GM12874 (cell line): ENCODE measurements at regions not wholly inside any gene's neighbourhood (a gene's known extent, or its start where the extent isn't known, plus 50 kb on each side); places are given as distances from the start of the nearest gene placed in this dataset.

Source experiments
- TF ChIP-seq, protein P1 (sequence below): IDR thresholded peaks from 2 replicates; pipeline ENCODE4 v1.5.1; 2011; ENCODE audit warnings: low read depth, mild to moderate bottlenecking, control low read depth, low read length, moderate library complexity; ENCODE audit not compliant: insufficient read depth

DNA sequence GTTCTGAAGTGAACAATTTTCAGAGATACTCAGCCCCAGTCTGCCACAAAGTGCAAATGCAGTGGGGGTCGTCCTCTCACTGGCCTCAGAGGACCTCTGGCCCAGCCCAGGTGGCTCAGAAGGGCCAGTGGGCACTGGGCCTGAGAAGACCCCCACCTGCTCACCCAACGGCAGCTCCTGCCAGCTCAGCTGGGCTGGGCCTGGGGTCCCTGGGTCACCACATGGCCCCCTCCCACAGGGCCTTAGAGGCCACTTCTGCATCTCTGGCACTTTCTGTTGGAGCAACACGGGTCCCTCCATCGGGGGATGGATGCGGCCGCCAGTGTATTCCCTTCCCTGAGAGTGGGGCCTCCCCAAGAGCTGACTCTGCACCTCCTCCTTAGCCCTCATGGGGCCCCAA, 262.7 kb upstream of the KCNH8 start:
- TF ChIP-seq, protein P1, sequence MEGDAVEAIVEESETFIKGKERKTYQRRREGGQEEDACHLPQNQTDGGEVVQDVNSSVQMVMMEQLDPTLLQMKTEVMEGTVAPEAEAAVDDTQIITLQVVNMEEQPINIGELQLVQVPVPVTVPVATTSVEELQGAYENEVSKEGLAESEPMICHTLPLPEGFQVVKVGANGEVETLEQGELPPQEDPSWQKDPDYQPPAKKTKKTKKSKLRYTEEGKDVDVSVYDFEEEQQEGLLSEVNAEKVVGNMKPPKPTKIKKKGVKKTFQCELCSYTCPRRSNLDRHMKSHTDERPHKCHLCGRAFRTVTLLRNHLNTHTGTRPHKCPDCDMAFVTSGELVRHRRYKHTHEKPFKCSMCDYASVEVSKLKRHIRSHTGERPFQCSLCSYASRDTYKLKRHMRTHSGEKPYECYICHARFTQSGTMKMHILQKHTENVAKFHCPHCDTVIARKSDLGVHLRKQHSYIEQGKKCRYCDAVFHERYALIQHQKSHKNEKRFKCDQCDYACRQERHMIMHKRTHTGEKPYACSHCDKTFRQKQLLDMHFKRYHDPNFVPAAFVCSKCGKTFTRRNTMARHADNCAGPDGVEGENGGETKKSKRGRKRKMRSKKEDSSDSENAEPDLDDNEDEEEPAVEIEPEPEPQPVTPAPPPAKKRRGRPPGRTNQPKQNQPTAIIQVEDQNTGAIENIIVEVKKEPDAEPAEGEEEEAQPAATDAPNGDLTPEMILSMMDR = no peak

DNA sequence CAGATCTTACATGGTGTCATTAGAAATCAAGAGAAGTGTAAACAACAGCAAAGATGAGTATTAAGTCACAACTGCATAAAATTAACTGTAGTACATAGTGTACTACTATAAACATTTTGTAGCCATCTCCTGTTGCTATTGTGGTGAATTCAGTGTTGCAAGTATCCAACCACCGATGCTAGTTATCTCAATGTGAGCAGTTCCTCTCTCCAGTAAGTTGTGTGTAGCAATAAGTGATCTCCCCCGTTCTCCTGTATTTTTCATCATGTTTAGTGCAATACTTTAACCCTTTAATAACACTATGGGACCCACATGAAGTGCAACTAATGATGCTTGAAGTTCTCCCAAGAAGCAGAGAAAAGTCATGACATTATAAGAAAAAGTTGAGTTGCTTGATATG, 264.7 kb upstream of the KCNH8 start:
- TF ChIP-seq, protein P1 = no peak

DNA sequence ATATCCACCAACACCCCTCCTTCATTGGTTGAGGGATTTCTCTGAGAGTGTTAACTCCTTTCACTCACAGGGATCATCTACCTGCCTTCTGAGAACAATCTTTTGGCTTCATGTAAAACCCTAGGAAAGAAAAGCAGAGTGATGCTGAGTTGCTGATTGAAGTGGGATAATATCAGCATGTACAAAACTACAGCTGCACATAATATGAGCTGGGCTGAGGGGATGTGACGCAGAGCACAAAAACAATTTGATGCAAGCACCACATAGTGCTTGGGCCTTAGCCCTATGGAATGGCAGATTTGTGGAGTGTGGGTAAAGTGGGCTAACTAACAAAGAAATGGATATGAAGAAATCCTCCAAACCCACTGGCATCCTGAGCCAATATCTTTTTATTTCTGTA, 267.6 kb upstream of the KCNH8 start:
- TF ChIP-seq, protein P1 = no peak

DNA sequence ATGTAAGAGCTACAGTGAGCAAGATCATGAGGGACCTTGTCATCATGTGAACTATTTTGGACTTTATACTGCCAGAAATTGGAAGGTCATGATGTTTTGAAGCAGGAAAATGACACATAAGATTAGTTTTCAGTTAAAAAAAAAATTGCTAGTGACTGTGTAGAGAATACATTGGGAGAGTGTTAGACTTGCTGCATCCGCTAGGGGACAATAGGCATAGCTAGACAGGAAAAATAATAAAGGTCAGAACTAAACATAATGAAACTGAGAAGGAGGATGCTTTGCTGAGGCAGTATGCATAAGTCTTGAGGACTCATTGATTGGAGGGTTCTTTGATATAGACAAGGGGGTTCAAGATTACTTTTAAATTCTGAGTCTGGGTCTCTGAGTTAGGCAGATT, 275.8 kb upstream of the KCNH8 start:
- TF ChIP-seq, protein P1 = 0 out of 2 replicates have a peak, but pooled peaks have one; percentile 8

DNA sequence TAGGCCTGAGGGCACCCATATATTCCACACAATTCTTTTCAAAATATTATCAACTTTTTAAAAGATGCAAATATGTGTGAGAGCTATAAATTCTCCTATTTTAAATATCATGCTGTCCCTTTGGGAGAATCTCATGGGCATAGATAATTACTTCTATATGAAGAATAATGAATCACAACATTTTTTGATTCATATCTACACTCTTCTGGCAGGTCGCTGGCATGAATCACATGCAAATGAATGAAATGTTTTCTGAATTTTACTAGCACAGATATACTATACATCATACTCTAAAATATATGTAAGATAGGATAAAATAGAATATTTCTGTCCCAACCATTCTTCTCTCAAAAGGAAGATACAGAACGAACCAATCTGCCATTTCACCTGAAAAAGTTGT, 277.7 kb upstream of the KCNH8 start:
- TF ChIP-seq, protein P1 = no peak

DNA sequence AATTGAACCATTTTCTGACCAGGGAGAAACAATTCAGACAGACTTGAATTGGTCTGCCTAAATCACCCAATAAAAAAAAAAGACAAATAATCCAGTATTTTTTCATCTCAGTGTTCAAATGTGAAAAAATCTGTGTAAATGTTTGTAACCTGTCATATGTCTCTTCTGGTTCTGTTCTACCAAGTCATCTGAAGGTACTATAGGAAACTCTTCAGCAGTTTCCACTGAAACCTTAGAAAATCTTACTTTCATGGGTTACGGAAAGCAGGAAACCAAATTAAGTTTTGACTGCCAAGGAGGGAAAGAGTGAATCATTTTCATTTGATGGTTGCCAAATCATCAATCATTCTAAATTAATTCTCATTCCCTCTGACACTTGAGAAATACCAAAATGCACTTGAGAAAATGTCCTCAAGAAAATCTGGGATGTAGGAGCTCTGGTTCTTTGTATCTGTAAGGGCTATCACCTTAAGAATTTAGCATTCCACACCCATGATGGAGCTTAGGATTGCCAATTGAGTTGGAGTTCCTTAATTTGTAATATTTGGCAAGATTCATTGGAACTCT, 278.2 kb upstream of the KCNH8 start:
- TF ChIP-seq, protein P1 = no peak

DNA sequence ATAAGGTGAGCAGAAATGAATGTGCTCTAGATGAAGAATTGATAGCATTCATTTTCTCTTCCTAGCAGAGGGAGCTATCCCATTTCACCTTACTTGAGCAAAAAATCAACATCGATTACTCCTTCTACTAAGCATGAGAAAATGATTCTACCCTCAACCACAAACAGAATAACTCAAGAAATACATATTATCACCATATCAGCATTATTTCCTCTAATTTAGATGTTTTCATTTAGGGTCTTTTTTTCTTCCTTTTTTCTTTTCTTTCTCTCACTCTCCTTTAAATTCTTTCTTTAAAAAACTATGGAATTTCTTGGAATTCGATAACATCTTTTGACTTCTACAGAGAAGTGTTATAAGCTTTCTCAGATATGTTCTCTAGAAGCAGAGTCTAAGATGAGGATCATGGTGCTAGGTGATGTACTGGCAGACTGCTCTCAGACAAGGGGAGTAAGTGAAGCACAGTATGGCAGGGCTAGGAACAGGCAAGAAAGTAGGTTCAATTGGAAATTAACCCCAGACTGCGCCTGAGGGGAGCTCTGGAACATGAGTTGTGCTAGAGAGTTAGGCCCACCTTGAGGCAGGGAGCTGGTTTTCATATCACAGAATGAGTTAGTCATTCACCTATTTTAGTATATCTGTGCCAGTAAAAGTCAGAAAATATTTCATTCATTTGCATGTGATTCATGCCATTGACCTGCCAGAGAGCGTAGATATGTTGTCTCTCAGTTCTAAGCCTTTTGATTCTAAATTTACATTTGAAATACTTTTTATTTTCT, 279.2 kb upstream of the KCNH8 start:
- TF ChIP-seq, protein P1 = no peak
